Tibial nerve (tissue), 3 donors: ENCODE measurements at regions not wholly inside any gene's neighbourhood (a gene's known extent, or its start where the extent isn't known, plus 50 kb on each side); places are given as distances from the start of the nearest gene placed in this dataset.

Experiments
- POLR2A ChIP-seq, 2 donors: fragments of 450-650 bp; IDR thresholded peaks; one replicate each; pipeline ENCODE4 v1.6.1; 2017; ENCODE audit warnings: antibody characterized with exemption in 2 of 2, mild to moderate bottlenecking in 2 of 2, moderate library complexity in 2 of 2
- TF ChIP-seq, protein P1 (sequence below), 5 experiments: fragments of 200-600 bp in 3 of 5; fragments of 450-650 bp in 2 of 5; sonication (generic) in 3 of 5; IDR thresholded peaks; one replicate each; pipeline ENCODE4 v1.5.1; 2016 to 2019; ENCODE audit warnings: antibody characterized with exemption in 5 of 5, mild to moderate bottlenecking in 3 of 5, moderate library complexity in 2 of 5

DNA sequence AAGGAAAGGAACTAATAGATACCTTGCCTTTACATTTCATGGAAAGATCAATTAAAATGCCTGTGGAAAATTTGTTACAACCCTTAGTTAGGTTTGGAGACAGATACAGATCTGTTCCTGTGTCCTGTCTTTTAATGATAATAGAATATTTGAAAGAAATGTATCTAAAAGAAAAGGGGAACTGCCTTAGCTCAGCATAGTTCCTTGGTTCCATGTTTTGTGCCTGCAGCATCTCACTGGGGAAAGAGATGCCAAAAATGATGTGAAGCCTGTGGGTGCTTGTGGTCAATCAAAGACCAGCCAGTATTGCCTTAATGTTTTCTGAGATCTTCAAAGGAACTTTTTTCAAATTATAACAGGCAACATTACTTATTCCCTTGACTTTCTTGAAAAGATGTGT lies 147.6 kb downstream of the ADCYAP1 start:
- TF ChIP-seq POLR2A (IDR thresholded peaks at IDR 0.05): no peak
- TF ChIP-seq, protein P1, sequence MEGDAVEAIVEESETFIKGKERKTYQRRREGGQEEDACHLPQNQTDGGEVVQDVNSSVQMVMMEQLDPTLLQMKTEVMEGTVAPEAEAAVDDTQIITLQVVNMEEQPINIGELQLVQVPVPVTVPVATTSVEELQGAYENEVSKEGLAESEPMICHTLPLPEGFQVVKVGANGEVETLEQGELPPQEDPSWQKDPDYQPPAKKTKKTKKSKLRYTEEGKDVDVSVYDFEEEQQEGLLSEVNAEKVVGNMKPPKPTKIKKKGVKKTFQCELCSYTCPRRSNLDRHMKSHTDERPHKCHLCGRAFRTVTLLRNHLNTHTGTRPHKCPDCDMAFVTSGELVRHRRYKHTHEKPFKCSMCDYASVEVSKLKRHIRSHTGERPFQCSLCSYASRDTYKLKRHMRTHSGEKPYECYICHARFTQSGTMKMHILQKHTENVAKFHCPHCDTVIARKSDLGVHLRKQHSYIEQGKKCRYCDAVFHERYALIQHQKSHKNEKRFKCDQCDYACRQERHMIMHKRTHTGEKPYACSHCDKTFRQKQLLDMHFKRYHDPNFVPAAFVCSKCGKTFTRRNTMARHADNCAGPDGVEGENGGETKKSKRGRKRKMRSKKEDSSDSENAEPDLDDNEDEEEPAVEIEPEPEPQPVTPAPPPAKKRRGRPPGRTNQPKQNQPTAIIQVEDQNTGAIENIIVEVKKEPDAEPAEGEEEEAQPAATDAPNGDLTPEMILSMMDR (IDR thresholded peaks at IDR 0.05): no peak
